SK-N-MC (cell line): ENCODE measurements at regions not wholly inside any gene's neighbourhood (a gene's known extent, or its start where the extent isn't known, plus 50 kb on each side); places are given as distances from the start of the nearest gene placed in this dataset.

Experiments
- EZH2 ChIP-seq: fragments of 200-600 bp; sonication (generic); IDR thresholded peaks from one replicate; pipeline ENCODE4 v1.6.1; 2017; ENCODE audit warnings: antibody characterized with exemption
- FOXP2 ChIP-seq: optimal IDR thresholded peaks from 2 replicates; pipeline ENCODE3; 2011; ENCODE audit warnings: mild to moderate bottlenecking, moderate library complexity; ENCODE audit not compliant: insufficient read depth; ENCODE audit errors: extremely low read length, control extremely low read depth
- POLR2AphosphoS5 ChIP-seq: IDR thresholded peaks from 2 replicates; pipeline ENCODE4 v1.6.1; 2012; ENCODE audit warnings: mild to moderate bottlenecking, low read depth, low read length, borderline replicate concordance

DNA sequence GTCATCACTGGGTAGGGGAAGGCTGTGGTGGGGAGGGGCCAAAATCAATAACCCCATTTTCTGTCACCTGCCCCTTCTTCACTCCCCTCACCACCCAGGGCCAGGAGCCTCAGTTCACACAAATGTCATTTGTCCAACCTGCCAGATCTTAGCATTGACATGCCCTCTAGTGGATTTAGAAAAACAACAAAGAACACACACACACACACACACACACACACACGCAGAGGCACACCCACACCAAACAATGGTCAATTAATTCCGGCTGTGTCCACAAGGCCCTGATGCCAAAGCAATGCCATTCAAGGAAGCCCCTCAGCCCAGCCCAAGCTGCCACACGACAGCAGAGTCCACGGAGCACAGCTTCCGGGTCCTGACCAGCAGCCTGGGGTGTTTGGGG lies 68.4 kb downstream of the NOG start:
- TF ChIP-seq EZH2, result no peak
- TF ChIP-seq POLR2AphosphoS5, result no peak
- TF ChIP-seq FOXP2, result no peak
